Upper lobe of left lung (tissue), 4 donors: ENCODE measurements at regions not wholly inside any gene's neighbourhood (a gene's known extent, or its start where the extent isn't known, plus 50 kb on each side); places are given as distances from the start of the nearest gene placed in this dataset.
"Not testable (repeated sequence)": the region's sequence is repeated elsewhere in the genome, so short reads cannot be mapped to it uniquely, and the experiment has no call there.

Experiments
- CTCF ChIP-seq, 6 experiments: fragments of 450-650 bp in 4 of 6; fragments of 200-600 bp in 2 of 6; sonication (generic) in 2 of 6; IDR thresholded peaks; one replicate each; pipeline ENCODE4 v1.5.1; 2016 to 2019; ENCODE audit warnings: antibody characterized with exemption in 6 of 6
- EP300 ChIP-seq, 4 donors: sonication (generic); formaldehyde crosslinking; IDR thresholded peaks; one replicate each; pipeline ENCODE4 v1.5.1; 2017; ENCODE audit warnings: antibody characterized with exemption in 4 of 4, control low read depth in 2 of 4
- POLR2A ChIP-seq, 4 donors: fragments of 450-650 bp; IDR thresholded peaks; one replicate each; pipeline ENCODE4 v1.5.1; 2016 to 2017; ENCODE audit warnings: antibody characterized with exemption in 4 of 4, mild to moderate bottlenecking in 2 of 4

GRCh38 chr15:24300804-24301368, 374.7 kb upstream of the NPAP1 start:
- TF ChIP-seq CTCF, POLR2A, EP300 (IDR thresholded peaks at IDR 0.05): not testable (repeated sequence)
